IMR-90 (cell line): ENCODE measurements at regions not wholly inside any gene's neighbourhood (a gene's known extent, or its start where the extent isn't known, plus 50 kb on each side); places are given as distances from the start of the nearest gene placed in this dataset.

Experiments
- ATAC-seq: fragments of 200-7000 bp; cut with Tn5 transposase; 2 replicates; pipeline ENCODE4 v1.9.1; 2020; ENCODE audit warnings: low read depth, mild to moderate bottlenecking, moderate library complexity
- BruUV-seq: library from RNA; stranded (reverse); fragments of 400-500 nt; replicated peaks from 2 replicates; lab custom pipeline; 2021; lab: Mats Ljungman, UMichigan
- CTCF ChIA-PET: fragments of 300-600 bp; formaldehyde crosslinking; extraction: SDS; loops from one replicate; lab custom pipeline; 2021; ENCODE audit warnings: antibody characterized with exemption; lab: Yijun Ruan, JAX
- POLR2A ChIA-PET: fragments of 300-600 bp; sonication (Branson Sonifier 250); formaldehyde crosslinking; loops from one replicate; lab custom pipeline; 2022; ENCODE audit warnings: antibody characterized with exemption; ENCODE audit not compliant: unreplicated experiment; lab: Charles Lee
- DNase-seq: peaks from one replicate; pipeline ENCODE4 v3.0.0; 2013
- H2AFZ ChIP-seq: replicated peaks from 2 replicates; pipeline ENCODE3; 2013; ENCODE audit warnings: low read length, mild to moderate bottlenecking; ENCODE audit not compliant: poor library complexity
- H2AK5ac ChIP-seq: 2 replicates; pipeline ENCODE4 v1.6.1; 2013; ENCODE audit warnings: low read depth, low read length, inconsistent platforms
- H2AK9ac ChIP-seq: replicated peaks from 2 replicates; pipeline ENCODE3; 2013; ENCODE audit warnings: mild to moderate bottlenecking, low read depth, low read length, moderate library complexity; ENCODE audit not compliant: poor library complexity
- H2BK120ac ChIP-seq: 2 replicates; pipeline ENCODE4 v1.6.1; 2013; ENCODE audit warnings: low read depth, low read length, inconsistent platforms
- H2BK15ac ChIP-seq: 3 replicates; pipeline ENCODE4 v1.6.1; 2013; ENCODE audit warnings: low read depth, low read length, inconsistent platforms
- H2BK20ac ChIP-seq: 2 replicates; pipeline ENCODE4 v1.6.1; 2013; ENCODE audit warnings: low read depth, mild to moderate bottlenecking, inconsistent platforms, low read length, moderate library complexity
- H2BK5ac ChIP-seq: 2 replicates; pipeline ENCODE4 v1.6.1; 2013; ENCODE audit warnings: mild to moderate bottlenecking, low read depth, low read length, inconsistent platforms; ENCODE audit not compliant: poor library complexity, severe bottlenecking
- H3K14ac ChIP-seq: replicated peaks from 2 replicates; pipeline ENCODE4 v1.6.1; 2013; ENCODE audit warnings: low read depth, low read length, inconsistent platforms
- H3K18ac ChIP-seq: 2 replicates; pipeline ENCODE4 v1.6.1; 2013; ENCODE audit warnings: low read depth, low read length, control low read depth
- H3K23ac ChIP-seq: 2 replicates; pipeline ENCODE4 v1.6.1; 2013; ENCODE audit warnings: low read depth, low read length, inconsistent platforms
- H3K27ac ChIP-seq: 2 replicates; pipeline ENCODE4 v1.5.1; 2013; ENCODE audit warnings: mild to moderate bottlenecking, control low read depth, low read length; ENCODE audit not compliant: insufficient read depth
- H3K27me3 ChIP-seq: 2 replicates; pipeline ENCODE4 v1.6.1; 2013; ENCODE audit warnings: low read length; ENCODE audit not compliant: control insufficient read depth, insufficient read depth
- H3K36me3 ChIP-seq: 2 replicates; pipeline ENCODE4 v1.6.1; 2013; ENCODE audit warnings: low read length, mixed read lengths; ENCODE audit not compliant: control insufficient read depth, insufficient read depth
- H3K4ac ChIP-seq: 2 replicates; pipeline ENCODE4 v1.6.1; 2013; ENCODE audit warnings: low read depth, low read length, inconsistent platforms
- H3K4me1 ChIP-seq: 2 replicates; pipeline ENCODE4 v1.6.1; 2013; ENCODE audit warnings: low read length, mixed read lengths; ENCODE audit not compliant: control insufficient read depth, insufficient read depth
- H3K4me2 ChIP-seq: 2 replicates; pipeline ENCODE4 v1.6.1; 2013; ENCODE audit warnings: low read depth, mild to moderate bottlenecking, control low read depth, low read length, moderate library complexity
- H3K4me3 ChIP-seq: 2 replicates; pipeline ENCODE4 v1.5.1; 2013; ENCODE audit warnings: low read depth, mild to moderate bottlenecking, control low read depth, low read length, moderate library complexity; ENCODE audit not compliant: insufficient read depth
- H3K56ac ChIP-seq: 2 replicates; pipeline ENCODE4 v1.6.1; 2013; ENCODE audit warnings: low read length, inconsistent platforms; ENCODE audit not compliant: insufficient read depth; ENCODE audit errors: extremely low read depth
- H3K79me1 ChIP-seq, 2 experiments: 2 replicates each; pipeline ENCODE4 v1.6.1; 2013; ENCODE audit warnings: low read length in 2 of 2, inconsistent platforms in 1 of 2, low read depth in 1 of 2
- H3K9ac ChIP-seq: 2 replicates; pipeline ENCODE4 v1.6.1; 2013; ENCODE audit warnings: low read depth, low read length, control low read depth
- H3K9me1 ChIP-seq: 2 replicates; pipeline ENCODE4 v1.6.1; 2013; ENCODE audit warnings: low read length, inconsistent platforms; ENCODE audit not compliant: insufficient read depth
- H3K9me3 ChIP-seq: 2 replicates; pipeline ENCODE4 v1.6.1; 2013; ENCODE audit warnings: low read length; ENCODE audit not compliant: control insufficient read depth, insufficient read depth
- H4K20me1 ChIP-seq: 2 replicates; pipeline ENCODE4 v1.6.1; 2013; ENCODE audit warnings: low read length, inconsistent platforms; ENCODE audit not compliant: insufficient read depth
- H4K5ac ChIP-seq: 2 replicates; pipeline ENCODE4 v1.6.1; 2013; ENCODE audit warnings: mild to moderate bottlenecking, low read depth, low read length, control low read depth
- H4K8ac ChIP-seq, 2 experiments: 2 replicates each; pipeline ENCODE4 v1.6.1; 2013; ENCODE audit warnings: low read depth in 2 of 2, low read length in 2 of 2, control low read depth in 1 of 2, inconsistent platforms in 1 of 2
- H4K91ac ChIP-seq: 2 replicates; pipeline ENCODE4 v1.6.1; 2013; ENCODE audit warnings: low read depth, low read length, inconsistent platforms; ENCODE audit not compliant: insufficient read depth
- BHLHE40 ChIP-seq: fragments of 150-350 bp; IDR thresholded peaks from 2 replicates; pipeline ENCODE4 v1.6.1; 2016; ENCODE audit warnings: mild to moderate bottlenecking, low read depth, low read length
- MAFK ChIP-seq: IDR thresholded peaks from 2 replicates; pipeline ENCODE4 v1.6.1; 2012; ENCODE audit warnings: low read depth, low read length, improper control_type of control experiment
- WGBS, 2 experiments: methylation state at CpG; one replicate each; pipeline versions ENCODE4 v1.1.5 to v1.1.7; 2013; ENCODE audit warnings: missing lambda C conversion rate in 2 of 2; ENCODE audit not compliant: insufficient read length in 1 of 2; ENCODE audit errors: extremely low coverage in 2 of 2; 5-methylcytosine and 5-hydroxymethylcytosine counted together
- dilution Hi-C: fragments of 300-500 bp; cut with HindIII; formaldehyde crosslinking; loops from one replicate; pipeline ENCODE4 v1.14.3; 2018; ENCODE audit warnings: low sequenced_read_pairs; ENCODE audit not compliant: unreplicated experiment
- in situ Hi-C: fragments of 300-500 bp; cut with MboI; formaldehyde crosslinking; loops from 3 replicates; pipeline ENCODE4 v1.14.3; 2019; ENCODE audit warnings: low sequenced_read_pairs, inconsistent platforms, mixed read lengths
- intact Hi-C: fragments of 100-400 bp; cut with micrococcal nuclease; formaldehyde crosslinking; loops from 2 replicates; pipeline ENCODE4 v1.10.0; 2022

DNA sequence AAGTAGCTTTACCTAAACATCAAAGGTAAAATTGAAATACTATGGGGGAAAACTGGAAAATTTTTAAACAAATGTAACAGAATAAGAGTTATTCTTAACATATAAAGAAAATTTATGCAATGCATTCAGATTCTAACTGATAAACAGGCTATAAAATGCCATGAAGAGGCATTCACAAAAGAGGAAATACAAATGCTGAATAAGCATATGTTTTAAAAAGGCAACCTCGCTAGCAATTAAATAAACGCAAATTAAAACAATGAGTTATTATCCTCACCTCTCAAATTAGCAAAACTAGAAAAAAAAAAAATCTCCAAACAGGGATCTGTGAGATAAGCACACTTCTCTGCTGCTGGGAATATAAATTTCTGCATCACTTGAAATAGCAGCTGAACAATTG lies 63.2 kb upstream of the BRINP1 start:
- no CpG with 5 or more reads among the region's 2 CpGs for WGBS, 2 experiments
- BruUV-seq = no TSS peak
- H3K56ac ChIP-seq = no peak overlapping the region
- no peak overlapping the region for H3K23ac ChIP-seq
- no peak overlapping the region for H4K91ac ChIP-seq
- H2BK15ac ChIP-seq = no peak overlapping the region
- H3K36me3 ChIP-seq = no peaks in the 10 kb centered on the region
- H3K18ac ChIP-seq = no peak overlapping the region
- H3K9me3 ChIP-seq = peaks cover 5% of the 10 kb centered on the region; the same call in 1 of the 2 replicates
- no peak overlapping the region for H2AK9ac ChIP-seq
- in situ Hi-C loops = no loop called here
- H3K4ac ChIP-seq = no peak overlapping the region
- H3K27ac ChIP-seq = no peak overlapping the region
- ChIA-PET POLR2A (no interaction called here), CTCF (no interaction called here)
- H4K20me1 ChIP-seq = no peaks in the 10 kb centered on the region
- H3K14ac ChIP-seq = no peak overlapping the region
- no peak overlapping the region for H4K8ac ChIP-seq
- H2AK5ac ChIP-seq = no peak overlapping the region
- no peak for ATAC-seq
- TF ChIP-seq BHLHE40 = no peak
- peak; percentile 43 for TF ChIP-seq MAFK
- intact Hi-C loops = no loop called here
- no peak for DNase-seq
- H3K4me3 ChIP-seq = no peak overlapping the region
- dilution Hi-C loops = no loop called here
- H2BK5ac ChIP-seq = no peak overlapping the region
- no peaks in the 10 kb centered on the region for H3K9me1 ChIP-seq
- no peak overlapping the region for H4K5ac ChIP-seq
- H3K79me1 ChIP-seq = no peaks in the 10 kb centered on the region
- H3K4me1 ChIP-seq = no peaks in the 10 kb centered on the region
- H2BK20ac ChIP-seq = no peak overlapping the region
- no peak overlapping the region for H2AFZ ChIP-seq
- no peak overlapping the region for H3K9ac ChIP-seq
- no peak overlapping the region for H2BK120ac ChIP-seq
- no peak overlapping the region for H3K4me2 ChIP-seq
- H3K27me3 ChIP-seq = no peaks in the 10 kb centered on the region
